ENCODE measurements at regions not wholly inside any gene's neighbourhood (a gene's known extent, or its start where the extent isn't known, plus 50 kb on each side); places are given as distances from the start of the nearest gene placed in this dataset.

GRCh38 chr1:235017191-235017590, 111.4 kb downstream of the TOMM20 start:
- TF ChIP-seq CTCF (conservative IDR thresholded peaks at IDR 0.05; ENCODE audit: low read depth, low read length) = no peak
- no peak for DNase-seq (ENCODE audit: low read depth)
- no peak overlapping the region for H3K4me3 ChIP-seq (ENCODE audit: low read depth, low read length)

DNA sequence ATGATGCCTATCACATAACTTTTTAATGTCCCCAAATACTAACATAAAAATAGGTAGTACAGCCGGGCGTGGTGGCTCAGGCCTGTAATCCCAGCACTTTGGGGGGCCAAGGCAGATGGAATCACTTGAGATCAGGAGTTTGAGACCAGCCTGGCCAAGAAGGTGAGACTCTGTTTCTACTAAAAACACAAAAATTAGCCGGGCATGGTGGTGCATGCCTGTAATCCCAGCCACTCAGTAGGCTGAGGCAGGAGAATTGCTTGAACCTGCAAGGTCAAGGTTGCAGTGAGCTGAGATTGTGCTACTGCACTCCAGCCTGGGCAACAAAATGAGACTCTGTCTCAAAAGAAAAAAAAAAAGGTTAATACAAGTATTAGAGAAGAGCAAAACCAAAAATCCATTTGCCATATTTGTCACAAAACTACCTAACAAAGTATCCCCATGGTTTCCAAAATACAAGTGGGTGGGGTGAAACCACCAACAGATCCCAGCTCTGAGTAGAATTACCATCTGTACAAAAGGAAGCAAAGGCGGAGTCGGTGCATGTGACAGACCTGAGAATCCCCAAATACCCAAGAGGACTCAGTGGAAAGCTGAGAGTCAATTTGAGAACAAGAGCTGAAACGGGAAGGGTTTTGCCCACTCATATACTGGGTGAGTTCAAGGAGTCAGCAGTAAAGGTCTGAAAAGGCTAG, 113.2 kb downstream of the TOMM20 start:
- H3K4me3 ChIP-seq (ENCODE audit: low read depth, low read length) = no peak overlapping the region
- DNase-seq (ENCODE audit: low read depth) = no peak
- TF ChIP-seq CTCF (conservative IDR thresholded peaks at IDR 0.05; ENCODE audit: low read depth, low read length) = no peak

DNA sequence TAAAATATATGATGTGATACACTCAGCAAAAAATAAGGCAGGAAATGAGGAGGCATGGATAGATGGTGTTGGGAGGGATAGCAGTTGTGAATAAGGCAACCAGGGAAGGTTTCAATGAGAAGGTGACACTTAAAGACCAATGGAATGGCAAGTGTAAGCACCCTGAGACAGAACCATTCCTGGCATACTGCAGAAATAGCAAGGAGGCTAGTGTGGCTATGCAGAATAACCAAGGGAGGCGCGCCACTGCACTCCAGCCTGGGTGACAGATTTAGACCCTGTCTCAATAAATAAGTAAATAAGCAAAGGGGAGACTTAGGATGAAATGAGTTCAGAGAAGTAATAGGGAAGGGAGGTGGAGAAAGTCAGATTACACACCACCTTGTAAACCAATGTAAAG, 113.9 kb downstream of the TOMM20 start:
- no peak for DNase-seq (ENCODE audit: low read depth)
- H3K4me3 ChIP-seq (ENCODE audit: low read depth, low read length) = no peak overlapping the region
- TF ChIP-seq CTCF (conservative IDR thresholded peaks at IDR 0.05; ENCODE audit: low read depth, low read length) = no peak

GRCh38 chr1:235013512-235013911, 115.1 kb downstream of the TOMM20 start:
- TF ChIP-seq CTCF (conservative IDR thresholded peaks at IDR 0.05; ENCODE audit: low read depth, low read length) = no peak
- no peak overlapping the region for H3K4me3 ChIP-seq (ENCODE audit: low read depth, low read length)
- DNase-seq (ENCODE audit: low read depth) = no peak

DNA sequence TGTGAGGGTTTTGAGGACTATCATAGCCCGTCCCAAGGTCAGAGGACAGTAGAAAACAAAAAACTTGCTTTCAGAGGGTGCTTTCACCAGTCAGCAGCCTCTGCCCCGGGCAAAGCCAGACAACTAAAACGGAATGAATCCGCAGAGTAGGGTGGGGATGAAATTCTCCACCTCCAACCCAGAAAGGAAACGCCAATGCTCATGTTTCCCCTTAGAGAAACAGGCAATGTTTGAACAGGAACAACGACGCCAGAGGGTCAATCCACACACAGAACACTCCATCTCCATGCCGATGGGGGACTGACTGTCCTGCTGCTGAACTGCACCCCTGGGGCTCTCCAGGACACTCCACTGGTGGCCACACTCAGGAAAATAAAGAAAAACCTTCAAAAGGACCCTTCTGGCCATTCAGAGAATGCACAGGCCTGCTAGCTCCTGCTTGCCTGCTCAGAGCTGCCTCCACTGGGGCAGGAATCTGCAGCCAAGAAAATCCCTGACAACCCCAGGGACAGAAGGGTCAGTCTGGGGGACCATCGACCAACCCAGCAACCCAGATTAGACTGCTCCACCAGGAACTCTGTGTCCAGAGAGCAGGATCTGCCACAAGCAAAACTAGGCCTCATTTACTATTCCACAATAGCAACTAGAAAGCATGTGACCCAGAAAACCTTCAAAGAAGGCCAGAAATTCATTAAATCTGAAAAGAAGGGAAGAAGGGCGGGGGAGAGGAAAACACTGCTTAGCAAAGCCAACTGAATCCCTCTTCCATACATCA, 116.0 kb downstream of the TOMM20 start:
- no peak for DNase-seq (ENCODE audit: low read depth)
- H3K4me3 ChIP-seq (ENCODE audit: low read depth, low read length) = no peak overlapping the region
- no peak for TF ChIP-seq CTCF (conservative IDR thresholded peaks at IDR 0.05; ENCODE audit: low read depth, low read length)

DNA sequence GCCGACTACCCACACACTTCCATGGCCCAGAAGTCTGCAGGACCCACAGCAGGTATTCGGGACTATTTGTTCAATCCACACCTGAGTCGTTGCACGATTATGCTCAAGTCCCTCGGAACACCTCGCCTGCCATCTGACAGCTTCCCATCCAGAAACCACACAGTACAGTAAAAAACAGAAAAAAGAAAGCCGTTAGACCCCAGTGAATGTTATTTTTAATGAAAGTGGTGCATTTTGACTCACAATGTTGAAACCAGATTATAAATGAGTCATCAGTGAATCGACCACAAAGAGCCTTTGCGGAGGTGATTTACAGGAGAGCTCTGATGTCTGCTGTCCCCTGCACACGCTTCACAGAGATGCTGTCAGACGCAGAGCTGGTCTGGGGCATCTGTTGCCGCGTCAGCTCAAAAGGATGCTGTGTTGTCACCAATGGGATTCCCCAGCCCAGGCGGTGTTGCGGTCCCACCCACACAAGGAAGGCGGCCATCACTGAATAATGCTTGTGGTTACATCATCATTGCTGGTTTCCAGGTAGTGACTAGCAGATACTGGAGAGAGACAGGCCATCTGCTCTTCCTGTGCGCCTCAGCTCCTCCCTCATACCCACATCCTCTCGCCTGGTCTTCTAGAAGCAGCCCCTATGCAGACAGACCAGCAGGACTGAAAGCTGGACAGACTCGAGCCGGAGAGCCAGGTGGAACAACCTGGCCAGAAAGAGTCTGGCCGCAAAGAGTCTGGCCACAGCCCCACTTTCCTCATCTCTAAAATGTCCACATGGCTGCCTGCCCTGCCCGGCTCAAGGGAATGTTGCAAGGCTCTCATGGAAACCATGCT, 116.8 kb downstream of the TOMM20 start:
- no peak overlapping the region for H3K4me3 ChIP-seq (ENCODE audit: low read depth, low read length)
- TF ChIP-seq CTCF (conservative IDR thresholded peaks at IDR 0.05; ENCODE audit: low read depth, low read length) = no peak
- DNase-seq (ENCODE audit: low read depth) = peak; percentile 94

Measured in epithelial cell of proximal tubule (primary cell).